GM23338 (cell line): ENCODE measurements at regions not wholly inside any gene's neighbourhood (a gene's known extent, or its start where the extent isn't known, plus 50 kb on each side); places are given as distances from the start of the nearest gene placed in this dataset.

ENCODE experiments used
- ATAC-seq: fragments of 200-7000 bp; cut with Tn5 transposase; 3 replicates; pipeline ENCODE4 v1.9.1; 2020
- DNase-seq: peaks from one replicate; pipeline ENCODE4 v3.0.0-alpha.2; 2015; ENCODE audit warnings: low spot score
- H2AFZ ChIP-seq: fragments of 200-600 bp; sonication (generic); 2 replicates; pipeline ENCODE4 v1.8.0; 2016; ENCODE audit warnings: antibody characterized with exemption, mild to moderate bottlenecking, moderate library complexity
- H3F3A ChIP-seq: fragments of 200-600 bp; sonication (generic); replicated peaks from 2 replicates; pipeline ENCODE4 v1.8.0; 2017; ENCODE audit warnings: antibody characterized with exemption, mixed run types, low read depth
- H3K27ac ChIP-seq: fragments of 200-600 bp; sonication (generic); 2 replicates; pipeline ENCODE4 v1.6.1; 2016; ENCODE audit warnings: low read depth
- H3K27me3 ChIP-seq: fragments of 200-600 bp; sonication (generic); 2 replicates; pipeline ENCODE4 v1.8.0; 2016; ENCODE audit warnings: mild to moderate bottlenecking, mixed run types, moderate library complexity; ENCODE audit not compliant: insufficient read depth
- H3K36me3 ChIP-seq: fragments of 200-600 bp; sonication (generic); 2 replicates; pipeline ENCODE4 v1.8.0; 2016; ENCODE audit warnings: mild to moderate bottlenecking; ENCODE audit not compliant: insufficient read depth
- H3K4me1 ChIP-seq: fragments of 200-600 bp; sonication (generic); 2 replicates; pipeline ENCODE4 v1.8.0; 2016; ENCODE audit warnings: mild to moderate bottlenecking, moderate library complexity; ENCODE audit not compliant: insufficient read depth
- H3K4me2 ChIP-seq: fragments of 200-600 bp; sonication (generic); 2 replicates; pipeline ENCODE4 v1.7.1; 2017; ENCODE audit warnings: mixed run types
- H3K4me3 ChIP-seq: fragments of 200-600 bp; sonication (generic); 2 replicates; pipeline ENCODE4 v1.6.1; 2016; ENCODE audit warnings: mixed run types
- H3K79me2 ChIP-seq: fragments of 200-600 bp; sonication (generic); replicated peaks from 2 replicates; pipeline ENCODE4 v1.8.0; 2017; ENCODE audit warnings: mild to moderate bottlenecking; ENCODE audit not compliant: insufficient read depth
- H3K9me2 ChIP-seq: fragments of 200-600 bp; sonication (generic); 2 replicates; pipeline ENCODE4 v1.8.0; 2017; ENCODE audit not compliant: insufficient read depth
- H4K20me1 ChIP-seq: fragments of 200-600 bp; sonication (generic); replicated peaks from 2 replicates; pipeline ENCODE4 v1.8.0; 2017; ENCODE audit warnings: mild to moderate bottlenecking; ENCODE audit not compliant: insufficient read depth
- H3K27ac Mint-ChIP-seq: 2 replicates; pipeline ENCODE4 v1.8.0; 2020; ENCODE audit warnings: inconsistent platforms, mild to moderate bottlenecking, moderate library complexity, mixed read lengths
- H3K27me3 Mint-ChIP-seq: 3 replicates; pipeline ENCODE4 v1.8.0; 2022; ENCODE audit warnings: low read depth, mild to moderate bottlenecking, moderate library complexity, mixed read lengths, inconsistent platforms; ENCODE audit not compliant: insufficient read depth, poor library complexity
- H3K36me3 Mint-ChIP-seq: 3 replicates; pipeline ENCODE4 v1.8.0; 2021; ENCODE audit warnings: low read depth, mild to moderate bottlenecking, inconsistent platforms, moderate library complexity, mixed read lengths
- H3K4me1 Mint-ChIP-seq: 3 replicates; pipeline ENCODE4 v1.8.0; 2020; ENCODE audit warnings: mild to moderate bottlenecking, inconsistent platforms, mixed read lengths
- H3K4me3 Mint-ChIP-seq: 3 replicates; pipeline ENCODE4 v1.8.0; 2021; ENCODE audit warnings: moderate library complexity, mild to moderate bottlenecking, inconsistent platforms, mixed read lengths
- H3K9me3 Mint-ChIP-seq: 3 replicates; pipeline ENCODE4 v1.8.0; 2020; ENCODE audit warnings: moderate library complexity, mild to moderate bottlenecking, inconsistent platforms, mixed read lengths
- EZH2 ChIP-seq: fragments of 200-600 bp; sonication (generic); IDR thresholded peaks from one replicate; pipeline ENCODE4 v1.8.0; 2017; ENCODE audit warnings: antibody characterized with exemption, mild to moderate bottlenecking, low read depth; ENCODE audit not compliant: unreplicated experiment
- EZH2phosphoT487 ChIP-seq: fragments of 200-600 bp; sonication (generic); IDR thresholded peaks from one replicate; pipeline ENCODE4 v1.8.1; 2018; ENCODE audit warnings: antibody characterized with exemption; ENCODE audit not compliant: unreplicated experiment
- NANOG ChIP-seq: IDR thresholded peaks from 2 replicates; pipeline ENCODE4 v1.6.1; 2016; ENCODE audit warnings: antibody characterized with exemption, borderline replicate concordance
- STAT1 ChIP-seq: IDR thresholded peaks from one replicate; pipeline ENCODE4 v1.6.1; 2016; ENCODE audit warnings: antibody characterized with exemption; ENCODE audit not compliant: unreplicated experiment
- ZNF331 ChIP-seq: fragments of 250-450 bp; sonication (Bioruptor Pico); IDR thresholded peaks from 2 replicates; pipeline ENCODE4 v1.5.0; 2020; ENCODE audit warnings: low read depth, mild to moderate bottlenecking, moderate library complexity
- TF ChIP-seq, protein P1 (sequence below): IDR thresholded peaks from one replicate; pipeline ENCODE4 v1.6.1; 2018; ENCODE audit warnings: antibody characterized with exemption; ENCODE audit not compliant: unreplicated experiment
- TF ChIP-seq, protein P2 (sequence below): fragments of 250-450 bp; sonication (Bioruptor Pico); IDR thresholded peaks from 2 replicates; pipeline ENCODE4 v1.5.0; 2020; ENCODE audit warnings: mild to moderate bottlenecking, moderate library complexity
- TF ChIP-seq, protein P3 (sequence below): IDR thresholded peaks from 2 replicates; pipeline ENCODE4 v1.6.1; 2016; ENCODE audit warnings: antibody characterized with exemption

DNA sequence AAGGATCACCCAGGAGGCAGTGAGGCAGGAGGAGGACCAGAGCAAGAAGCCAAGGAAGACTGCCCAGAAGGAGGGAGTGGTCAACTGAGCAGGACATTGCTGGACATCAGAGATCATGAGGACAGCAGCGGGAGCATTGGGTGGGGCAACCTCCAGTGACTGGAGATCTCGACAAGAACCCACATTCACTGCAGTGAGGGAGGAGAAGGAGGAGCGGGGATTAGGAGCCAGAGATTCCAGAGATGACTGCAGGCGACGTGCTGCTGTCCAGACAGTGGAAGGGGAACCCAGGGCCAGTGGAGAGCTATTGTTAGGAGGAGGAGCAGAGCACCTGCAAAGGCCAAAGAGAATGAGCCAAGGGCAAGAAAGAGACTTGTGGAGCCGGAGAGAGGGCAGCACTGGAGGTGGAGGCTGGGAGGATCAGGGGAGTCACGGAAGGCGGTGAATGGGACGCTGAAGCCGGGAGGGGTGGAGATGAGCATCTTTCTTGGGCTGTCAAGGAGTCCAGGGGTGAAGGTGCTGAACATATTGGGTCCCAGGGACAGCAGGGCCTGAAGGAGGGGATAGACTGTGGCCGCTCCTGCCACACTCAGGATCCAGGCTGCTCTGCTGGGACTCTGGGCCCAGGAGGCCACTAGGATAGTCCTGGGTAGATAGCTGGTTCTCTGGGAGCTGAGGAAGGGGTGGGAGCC lies 140.1 kb upstream of the UNC5B start:
- Histone ChIP-seq H2AFZ (no peak overlapping the region), H3K79me2 (no peaks in the 10 kb centered on the region), H3F3A (no peaks in the 10 kb centered on the region), H3K4me2 (no peak overlapping the region), H3K9me2 (no peaks in the 10 kb centered on the region), H3K4me1 (no peaks in the 10 kb centered on the region), H3K36me3 (no peaks in the 10 kb centered on the region), H4K20me1 (no peaks in the 10 kb centered on the region), H3K27me3 (no peaks in the 10 kb centered on the region), H3K27ac (no peak overlapping the region), H3K4me3 (no peak overlapping the region)
- no peak for DNase-seq
- TF ChIP-seq EZH2 (no peak), STAT1 (no peak), EZH2phosphoT487 (no peak), ZNF331 (CRISPR knock-in tag) (no peak), NANOG (no peak)
- TF ChIP-seq, protein P1, sequence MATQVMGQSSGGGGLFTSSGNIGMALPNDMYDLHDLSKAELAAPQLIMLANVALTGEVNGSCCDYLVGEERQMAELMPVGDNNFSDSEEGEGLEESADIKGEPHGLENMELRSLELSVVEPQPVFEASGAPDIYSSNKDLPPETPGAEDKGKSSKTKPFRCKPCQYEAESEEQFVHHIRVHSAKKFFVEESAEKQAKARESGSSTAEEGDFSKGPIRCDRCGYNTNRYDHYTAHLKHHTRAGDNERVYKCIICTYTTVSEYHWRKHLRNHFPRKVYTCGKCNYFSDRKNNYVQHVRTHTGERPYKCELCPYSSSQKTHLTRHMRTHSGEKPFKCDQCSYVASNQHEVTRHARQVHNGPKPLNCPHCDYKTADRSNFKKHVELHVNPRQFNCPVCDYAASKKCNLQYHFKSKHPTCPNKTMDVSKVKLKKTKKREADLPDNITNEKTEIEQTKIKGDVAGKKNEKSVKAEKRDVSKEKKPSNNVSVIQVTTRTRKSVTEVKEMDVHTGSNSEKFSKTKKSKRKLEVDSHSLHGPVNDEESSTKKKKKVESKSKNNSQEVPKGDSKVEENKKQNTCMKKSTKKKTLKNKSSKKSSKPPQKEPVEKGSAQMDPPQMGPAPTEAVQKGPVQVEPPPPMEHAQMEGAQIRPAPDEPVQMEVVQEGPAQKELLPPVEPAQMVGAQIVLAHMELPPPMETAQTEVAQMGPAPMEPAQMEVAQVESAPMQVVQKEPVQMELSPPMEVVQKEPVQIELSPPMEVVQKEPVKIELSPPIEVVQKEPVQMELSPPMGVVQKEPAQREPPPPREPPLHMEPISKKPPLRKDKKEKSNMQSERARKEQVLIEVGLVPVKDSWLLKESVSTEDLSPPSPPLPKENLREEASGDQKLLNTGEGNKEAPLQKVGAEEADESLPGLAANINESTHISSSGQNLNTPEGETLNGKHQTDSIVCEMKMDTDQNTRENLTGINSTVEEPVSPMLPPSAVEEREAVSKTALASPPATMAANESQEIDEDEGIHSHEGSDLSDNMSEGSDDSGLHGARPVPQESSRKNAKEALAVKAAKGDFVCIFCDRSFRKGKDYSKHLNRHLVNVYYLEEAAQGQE: no peak
- TF ChIP-seq, protein P2, sequence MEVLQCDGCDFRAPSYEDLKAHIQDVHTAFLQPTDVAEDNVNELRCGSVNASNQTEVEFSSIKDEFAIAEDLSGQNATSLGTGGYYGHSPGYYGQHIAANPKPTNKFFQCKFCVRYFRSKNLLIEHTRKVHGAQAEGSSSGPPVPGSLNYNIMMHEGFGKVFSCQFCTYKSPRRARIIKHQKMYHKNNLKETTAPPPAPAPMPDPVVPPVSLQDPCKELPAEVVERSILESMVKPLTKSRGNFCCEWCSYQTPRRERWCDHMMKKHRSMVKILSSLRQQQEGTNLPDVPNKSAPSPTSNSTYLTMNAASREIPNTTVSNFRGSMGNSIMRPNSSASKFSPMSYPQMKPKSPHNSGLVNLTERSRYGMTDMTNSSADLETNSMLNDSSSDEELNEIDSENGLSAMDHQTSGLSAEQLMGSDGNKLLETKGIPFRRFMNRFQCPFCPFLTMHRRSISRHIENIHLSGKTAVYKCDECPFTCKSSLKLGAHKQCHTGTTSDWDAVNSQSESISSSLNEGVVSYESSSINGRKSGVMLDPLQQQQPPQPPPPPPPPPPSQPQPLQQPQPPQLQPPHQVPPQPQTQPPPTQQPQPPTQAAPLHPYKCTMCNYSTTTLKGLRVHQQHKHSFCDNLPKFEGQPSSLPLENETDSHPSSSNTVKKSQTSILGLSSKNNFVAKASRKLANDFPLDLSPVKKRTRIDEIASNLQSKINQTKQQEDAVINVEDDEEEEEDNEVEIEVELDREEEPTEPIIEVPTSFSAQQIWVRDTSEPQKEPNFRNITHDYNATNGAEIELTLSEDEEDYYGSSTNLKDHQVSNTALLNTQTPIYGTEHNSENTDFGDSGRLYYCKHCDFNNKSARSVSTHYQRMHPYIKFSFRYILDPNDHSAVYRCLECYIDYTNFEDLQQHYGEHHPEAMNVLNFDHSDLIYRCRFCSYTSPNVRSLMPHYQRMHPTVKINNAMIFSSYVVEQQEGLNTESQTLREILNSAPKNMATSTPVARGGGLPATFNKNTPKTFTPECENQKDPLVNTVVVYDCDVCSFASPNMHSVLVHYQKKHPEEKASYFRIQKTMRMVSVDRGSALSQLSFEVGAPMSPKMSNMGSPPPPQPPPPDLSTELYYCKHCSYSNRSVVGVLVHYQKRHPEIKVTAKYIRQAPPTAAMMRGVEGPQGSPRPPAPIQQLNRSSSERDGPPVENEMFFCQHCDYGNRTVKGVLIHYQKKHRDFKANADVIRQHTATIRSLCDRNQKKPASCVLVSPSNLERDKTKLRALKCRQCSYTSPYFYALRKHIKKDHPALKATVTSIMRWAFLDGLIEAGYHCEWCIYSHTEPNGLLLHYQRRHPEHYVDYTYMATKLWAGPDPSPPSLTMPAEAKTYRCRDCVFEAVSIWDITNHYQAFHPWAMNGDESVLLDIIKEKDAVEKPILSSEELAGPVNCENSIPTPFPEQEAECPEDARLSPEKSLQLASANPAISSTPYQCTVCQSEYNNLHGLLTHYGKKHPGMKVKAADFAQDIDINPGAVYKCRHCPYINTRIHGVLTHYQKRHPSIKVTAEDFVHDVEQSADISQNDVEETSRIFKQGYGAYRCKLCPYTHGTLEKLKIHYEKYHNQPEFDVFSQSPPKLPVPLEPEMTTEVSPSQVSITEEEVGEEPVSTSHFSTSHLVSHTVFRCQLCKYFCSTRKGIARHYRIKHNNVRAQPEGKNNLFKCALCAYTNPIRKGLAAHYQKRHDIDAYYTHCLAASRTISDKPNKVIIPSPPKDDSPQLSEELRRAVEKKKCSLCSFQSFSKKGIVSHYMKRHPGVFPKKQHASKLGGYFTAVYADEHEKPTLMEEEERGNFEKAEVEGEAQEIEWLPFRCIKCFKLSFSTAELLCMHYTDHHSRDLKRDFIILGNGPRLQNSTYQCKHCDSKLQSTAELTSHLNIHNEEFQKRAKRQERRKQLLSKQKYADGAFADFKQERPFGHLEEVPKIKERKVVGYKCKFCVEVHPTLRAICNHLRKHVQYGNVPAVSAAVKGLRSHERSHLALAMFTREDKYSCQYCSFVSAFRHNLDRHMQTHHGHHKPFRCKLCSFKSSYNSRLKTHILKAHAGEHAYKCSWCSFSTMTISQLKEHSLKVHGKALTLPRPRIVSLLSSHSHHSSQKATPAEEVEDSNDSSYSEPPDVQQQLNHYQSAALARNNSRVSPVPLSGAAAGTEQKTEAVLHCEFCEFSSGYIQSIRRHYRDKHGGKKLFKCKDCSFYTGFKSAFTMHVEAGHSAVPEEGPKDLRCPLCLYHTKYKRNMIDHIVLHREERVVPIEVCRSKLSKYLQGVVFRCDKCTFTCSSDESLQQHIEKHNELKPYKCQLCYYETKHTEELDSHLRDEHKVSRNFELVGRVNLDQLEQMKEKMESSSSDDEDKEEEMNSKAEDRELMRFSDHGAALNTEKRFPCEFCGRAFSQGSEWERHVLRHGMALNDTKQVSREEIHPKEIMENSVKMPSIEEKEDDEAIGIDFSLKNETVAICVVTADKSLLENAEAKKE (CRISPR knock-in tag): no peak
- TF ChIP-seq, protein P3, sequence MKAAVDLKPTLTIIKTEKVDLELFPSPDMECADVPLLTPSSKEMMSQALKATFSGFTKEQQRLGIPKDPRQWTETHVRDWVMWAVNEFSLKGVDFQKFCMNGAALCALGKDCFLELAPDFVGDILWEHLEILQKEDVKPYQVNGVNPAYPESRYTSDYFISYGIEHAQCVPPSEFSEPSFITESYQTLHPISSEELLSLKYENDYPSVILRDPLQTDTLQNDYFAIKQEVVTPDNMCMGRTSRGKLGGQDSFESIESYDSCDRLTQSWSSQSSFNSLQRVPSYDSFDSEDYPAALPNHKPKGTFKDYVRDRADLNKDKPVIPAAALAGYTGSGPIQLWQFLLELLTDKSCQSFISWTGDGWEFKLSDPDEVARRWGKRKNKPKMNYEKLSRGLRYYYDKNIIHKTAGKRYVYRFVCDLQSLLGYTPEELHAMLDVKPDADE: no peak
- ATAC-seq: no peak
- H3K27me3 Mint-ChIP-seq: peaks cover 11% of the 10 kb centered on the region
- peaks cover 24% of the 10 kb centered on the region for H3K4me1 Mint-ChIP-seq
- no peak overlapping the region for H3K4me3 Mint-ChIP-seq
- H3K9me3 Mint-ChIP-seq: no peaks in the 10 kb centered on the region; the same call in 2 of the 3 replicates
- no peaks in the 10 kb centered on the region for H3K36me3 Mint-ChIP-seq
- H3K27ac Mint-ChIP-seq: no peak overlapping the region
